Thyroid gland (tissue), 4 donors: ENCODE measurements at regions not wholly inside any gene's neighbourhood (a gene's known extent, or its start where the extent isn't known, plus 50 kb on each side); places are given as distances from the start of the nearest gene placed in this dataset.

Experiments used
- DNase-seq, 2 donors: peaks; one replicate each; pipeline ENCODE4 v3.0.0-alpha.2; 2019
- H3K27ac ChIP-seq, 3 donors: fragments of 200-600 bp; sonication (generic); 1 replicate in 2 of 3; 2 replicates in 1 of 3; pipeline ENCODE4 v1.5.1; 2016 to 2019; ENCODE audit warnings: mild to moderate bottlenecking in 1 of 3, moderate library complexity in 1 of 3
- H3K27me3 ChIP-seq: fragments of 200-600 bp; sonication (generic); one replicate; pipeline ENCODE4 v1.5.1; 2019
- H3K36me3 ChIP-seq, 2 donors: fragments of 200-600 bp; sonication (generic); one replicate each; pipeline ENCODE4 v1.5.1; 2016 to 2019
- H3K4me1 ChIP-seq, 2 donors: fragments of 200-600 bp; sonication (generic); one replicate each; pipeline ENCODE4 v1.5.1; 2017 to 2019
- H3K4me3 ChIP-seq, 3 donors: fragments of 200-600 bp; sonication (generic); replicated peaks in 1 of 3; 1 replicate in 2 of 3; 2 replicates in 1 of 3; pipeline ENCODE4 v1.5.1; 2016; ENCODE audit warnings: mild to moderate bottlenecking in 1 of 3
- H3K9me3 ChIP-seq: fragments of 200-600 bp; sonication (generic); one replicate; pipeline ENCODE4 v1.5.1; 2017
- POLR2A ChIP-seq, 2 donors: fragments of 450-650 bp; IDR thresholded peaks; one replicate each; pipeline ENCODE4 v1.6.1; 2017; ENCODE audit warnings: antibody characterized with exemption in 2 of 2, mild to moderate bottlenecking in 2 of 2, moderate library complexity in 1 of 2
- WGBS, 2 donors: methylation state at CpG; one replicate each; pipeline ENCODE4 v1.1.5; 2017; 5-methylcytosine and 5-hydroxymethylcytosine counted together
- intact Hi-C: fragments of 100-400 bp; cut with DNase I; formaldehyde crosslinking; loops from one replicate; pipeline ENCODE4 v1.15.1; 2023
- TF ChIP-seq, protein P1 (sequence below), 6 experiments: fragments of 200-600 bp in 3 of 6; fragments of 450-650 bp in 3 of 6; sonication (generic) in 3 of 6; IDR thresholded peaks; one replicate each; pipeline ENCODE4 v1.5.1; 2016 to 2019; ENCODE audit warnings: antibody characterized with exemption in 6 of 6, mild to moderate bottlenecking in 2 of 6, inconsistent platforms in 1 of 6, moderate library complexity in 1 of 6

DNA sequence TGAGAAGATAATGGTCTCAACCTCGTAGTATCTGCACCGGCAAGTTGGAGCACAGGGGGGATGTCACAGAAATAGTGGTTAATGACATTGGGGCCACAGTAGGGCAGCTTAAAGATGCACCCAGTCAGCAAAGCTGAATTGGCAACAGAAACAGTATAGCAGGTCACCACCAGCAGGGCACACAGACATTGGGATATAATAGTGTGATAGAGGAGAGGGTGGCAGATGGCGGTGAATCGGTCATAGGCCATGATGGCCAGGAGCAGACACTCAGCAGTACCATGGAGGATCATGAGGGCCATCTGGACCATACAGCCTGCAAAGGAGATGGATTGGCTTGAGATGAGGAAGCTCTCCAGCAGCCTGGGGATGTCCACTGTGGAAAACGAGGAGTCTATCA lies 106.0 kb upstream of the OR9Q1 start:
- H3K27me3 ChIP-seq: no peaks in the 10 kb centered on the region
- no peaks in the 10 kb centered on the region for H3K9me3 ChIP-seq
- intact Hi-C loops: no loop called here
- DNase-seq: no peak
- no peaks in the 10 kb centered on the region for H3K4me1 ChIP-seq
- H3K36me3 ChIP-seq: no peaks in the 10 kb centered on the region
- 72 to 89% methylated on average over 5 of the region's 5 CpGs for WGBS, 2 donors
- no peak overlapping the region for H3K27ac ChIP-seq
- H3K4me3 ChIP-seq: no peak overlapping the region
- TF ChIP-seq, protein P1, sequence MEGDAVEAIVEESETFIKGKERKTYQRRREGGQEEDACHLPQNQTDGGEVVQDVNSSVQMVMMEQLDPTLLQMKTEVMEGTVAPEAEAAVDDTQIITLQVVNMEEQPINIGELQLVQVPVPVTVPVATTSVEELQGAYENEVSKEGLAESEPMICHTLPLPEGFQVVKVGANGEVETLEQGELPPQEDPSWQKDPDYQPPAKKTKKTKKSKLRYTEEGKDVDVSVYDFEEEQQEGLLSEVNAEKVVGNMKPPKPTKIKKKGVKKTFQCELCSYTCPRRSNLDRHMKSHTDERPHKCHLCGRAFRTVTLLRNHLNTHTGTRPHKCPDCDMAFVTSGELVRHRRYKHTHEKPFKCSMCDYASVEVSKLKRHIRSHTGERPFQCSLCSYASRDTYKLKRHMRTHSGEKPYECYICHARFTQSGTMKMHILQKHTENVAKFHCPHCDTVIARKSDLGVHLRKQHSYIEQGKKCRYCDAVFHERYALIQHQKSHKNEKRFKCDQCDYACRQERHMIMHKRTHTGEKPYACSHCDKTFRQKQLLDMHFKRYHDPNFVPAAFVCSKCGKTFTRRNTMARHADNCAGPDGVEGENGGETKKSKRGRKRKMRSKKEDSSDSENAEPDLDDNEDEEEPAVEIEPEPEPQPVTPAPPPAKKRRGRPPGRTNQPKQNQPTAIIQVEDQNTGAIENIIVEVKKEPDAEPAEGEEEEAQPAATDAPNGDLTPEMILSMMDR (IDR thresholded peaks at IDR 0.05): no peak
- no peak for TF ChIP-seq POLR2A (IDR thresholded peaks at IDR 0.05)

DNA sequence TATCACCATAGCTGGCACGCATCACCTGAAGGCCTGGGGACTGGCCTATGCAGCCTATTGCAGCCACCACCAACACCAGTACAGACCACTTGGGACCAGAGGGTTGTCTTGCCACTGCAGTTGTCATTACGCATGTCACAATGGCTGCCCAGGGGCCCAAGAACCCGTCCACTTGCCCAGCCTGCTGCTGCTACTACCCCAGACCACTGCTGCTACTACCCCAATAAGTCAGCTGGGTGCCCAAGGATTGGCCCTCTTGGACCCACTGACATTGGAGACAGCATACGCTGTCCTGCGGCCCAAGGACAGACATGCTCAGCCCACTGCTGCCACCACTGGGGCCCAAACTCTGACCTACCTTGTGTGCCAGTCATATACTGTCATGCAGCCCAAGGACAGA lies 102.7 kb upstream of the OR9Q1 start:
- Histone ChIP-seq H3K27me3 (no peaks in the 10 kb centered on the region), H3K4me3 (no peak overlapping the region), H3K4me1 (no peaks in the 10 kb centered on the region), H3K36me3 (no peaks in the 10 kb centered on the region), H3K9me3 (no peaks in the 10 kb centered on the region), H3K27ac (no peak overlapping the region)
- intact Hi-C loops: no loop called here
- no peak for DNase-seq
- 91 to 92% methylated on average over 3 to 5 of the region's 5 CpGs for WGBS, 2 donors
- TF ChIP-seq, protein P1 (IDR thresholded peaks at IDR 0.05): no peak
- TF ChIP-seq POLR2A (IDR thresholded peaks at IDR 0.05): no peak

DNA sequence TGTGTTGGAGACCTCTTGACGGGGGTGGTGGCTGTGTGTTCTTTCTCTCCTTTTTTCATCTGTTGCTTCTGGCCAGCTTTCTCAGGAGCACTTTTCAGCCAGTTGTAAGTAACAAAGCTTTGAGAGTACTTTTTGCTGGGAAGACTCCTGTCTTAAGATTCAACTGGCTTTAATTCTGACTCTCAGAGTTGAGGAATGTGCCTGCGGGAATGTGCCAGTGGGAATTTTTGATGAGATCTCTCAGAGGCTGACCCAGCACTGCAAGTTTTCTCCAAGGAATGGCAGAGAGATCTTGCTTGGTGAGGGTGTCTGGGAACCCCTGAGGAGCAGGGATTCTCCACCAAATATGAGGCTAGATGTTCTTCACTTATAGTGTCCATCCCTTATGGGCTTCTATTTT lies 91.6 kb upstream of the OR9Q1 start:
- 69 to 76% methylated on average over 2 of the region's 2 CpGs for WGBS, 2 donors
- no peak for TF ChIP-seq POLR2A (IDR thresholded peaks at IDR 0.05)
- TF ChIP-seq, protein P1 (IDR thresholded peaks at IDR 0.05): no peak
- no peaks in the 10 kb centered on the region for H3K27me3 ChIP-seq
- H3K4me3 ChIP-seq: no peak overlapping the region
- no peaks in the 10 kb centered on the region for H3K9me3 ChIP-seq
- intact Hi-C loops: no loop called here
- no peaks in the 10 kb centered on the region for H3K36me3 ChIP-seq
- DNase-seq: no peak
- H3K4me1 ChIP-seq: no peaks in the 10 kb centered on the region
- H3K27ac ChIP-seq: no peak overlapping the region

DNA sequence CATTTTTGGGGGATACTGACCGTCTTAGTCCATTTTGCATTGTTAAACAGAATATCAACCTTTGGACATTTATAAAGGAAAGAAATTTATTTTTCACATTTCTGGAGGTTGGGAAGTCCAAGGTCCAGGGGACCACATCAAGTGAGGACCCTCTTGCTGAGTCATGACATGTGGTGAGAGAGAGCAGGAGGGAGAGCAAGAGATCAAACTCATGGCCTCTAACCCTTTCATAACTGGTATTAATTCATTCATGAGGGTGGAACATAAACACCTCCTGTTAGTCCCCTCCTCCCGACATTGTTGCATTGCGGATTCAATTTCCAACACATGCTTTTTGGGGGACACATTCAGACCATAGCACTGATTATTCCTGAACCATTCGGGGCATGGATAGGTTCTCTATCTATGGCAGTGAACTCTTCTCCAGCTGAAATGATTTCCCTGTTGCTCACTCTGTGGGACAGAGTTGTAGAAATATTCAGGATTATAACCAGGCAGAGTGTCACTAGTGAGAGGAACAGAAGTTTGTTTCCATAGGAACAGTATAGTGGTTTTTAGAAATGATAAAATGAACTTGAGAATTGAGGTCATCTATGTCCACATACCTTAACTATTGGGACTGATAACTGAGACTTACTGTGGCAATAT lies 88.2 kb upstream of the OR9Q1 start:
- H3K4me1 ChIP-seq: no peaks in the 10 kb centered on the region
- TF ChIP-seq, protein P1 (IDR thresholded peaks at IDR 0.05): no peak
- TF ChIP-seq POLR2A (IDR thresholded peaks at IDR 0.05): no peak
- no peak overlapping the region for H3K4me3 ChIP-seq
- DNase-seq: no peak
- H3K27me3 ChIP-seq: no peaks in the 10 kb centered on the region
- no peaks in the 10 kb centered on the region for H3K36me3 ChIP-seq
- WGBS, 2 donors: 92 to 97% methylated on average over 4 of the region's 4 CpGs
- no peaks in the 10 kb centered on the region for H3K9me3 ChIP-seq
- intact Hi-C loops: no loop called here
- H3K27ac ChIP-seq: no peak overlapping the region

DNA sequence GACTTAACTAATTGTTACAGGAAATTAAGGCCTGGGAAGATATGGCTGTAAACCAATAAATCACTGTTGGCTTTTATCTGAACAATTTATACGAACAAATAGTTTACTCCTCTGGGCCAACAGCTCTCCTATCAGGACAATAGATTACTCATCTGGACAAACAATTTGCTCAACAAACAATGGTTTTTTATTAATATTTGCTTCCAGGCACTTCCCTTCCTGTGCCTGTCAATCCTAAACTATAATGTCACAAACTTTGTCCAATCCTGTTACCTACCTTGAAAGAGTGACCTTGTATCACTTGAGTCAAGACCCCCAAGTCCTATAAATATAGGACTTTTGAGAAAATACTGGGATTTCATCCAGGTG lies 87.6 kb upstream of the OR9Q1 start:
- intact Hi-C loops: no loop called here
- DNase-seq: no peak
- 71 to 85% methylated on average over 1 of the region's 1 CpG for WGBS, 2 donors
- no peaks in the 10 kb centered on the region for H3K36me3 ChIP-seq
- no peaks in the 10 kb centered on the region for H3K9me3 ChIP-seq
- no peak overlapping the region for H3K27ac ChIP-seq
- H3K4me3 ChIP-seq: no peak overlapping the region
- H3K27me3 ChIP-seq: no peaks in the 10 kb centered on the region
- TF ChIP-seq, protein P1 (IDR thresholded peaks at IDR 0.05): no peak
- no peak for TF ChIP-seq POLR2A (IDR thresholded peaks at IDR 0.05)
- H3K4me1 ChIP-seq: no peaks in the 10 kb centered on the region
